Fibroblast of lung (primary cell): ENCODE measurements at regions not wholly inside any gene's neighbourhood (a gene's known extent, or its start where the extent isn't known, plus 50 kb on each side); places are given as distances from the start of the nearest gene placed in this dataset.

Experiments used
- DNase-seq, 2 donors: peaks; one replicate each; pipeline versions ENCODE4 v3.0.0 to v3.0.0-alpha.2; 2010; ENCODE audit warnings: low read depth in 2 of 2
- H2AFZ ChIP-seq: 2 replicates; pipeline ENCODE4 v1.5.1; 2012; ENCODE audit warnings: low read length, control low read depth, inconsistent platforms
- H3K27ac ChIP-seq: 2 replicates; pipeline ENCODE4 v1.5.1; 2011; ENCODE audit warnings: low read length, control low read depth; ENCODE audit not compliant: insufficient read depth
- H3K27me3 ChIP-seq: 2 replicates; pipeline ENCODE4 v1.5.1; 2011; ENCODE audit warnings: mild to moderate bottlenecking, low read length; ENCODE audit not compliant: control insufficient read depth, insufficient read depth
- H3K36me3 ChIP-seq: 2 replicates; pipeline ENCODE4 v1.5.1; 2011; ENCODE audit warnings: low read length; ENCODE audit not compliant: control insufficient read depth, insufficient read depth
- H3K4me1 ChIP-seq: 2 replicates; pipeline ENCODE4 v1.5.1; 2011; ENCODE audit warnings: low read length; ENCODE audit not compliant: control insufficient read depth, insufficient read depth; ENCODE audit errors: extremely low read depth
- H3K4me2 ChIP-seq: 2 replicates; pipeline ENCODE4 v1.5.1; 2011; ENCODE audit warnings: low read length, control low read depth; ENCODE audit not compliant: insufficient read depth; ENCODE audit errors: extremely low read depth
- H3K4me3 ChIP-seq, 4 experiments: fragments of 200-600 bp in 1 of 4; sonication (generic) in 1 of 4; replicated peaks in 1 of 4; 2 replicates each; pipeline ENCODE4 v1.5.1; 2011 to 2016; ENCODE audit warnings: low read length in 4 of 4, low read depth in 3 of 4, mild to moderate bottlenecking in 3 of 4, control low read depth in 2 of 4, inconsistent platforms in 1 of 4, mixed read lengths in 1 of 4; ENCODE audit not compliant: insufficient read depth in 1 of 4; ENCODE audit errors: control extremely low read depth in 1 of 4
- H3K79me2 ChIP-seq: 2 replicates; pipeline ENCODE4 v1.5.1; 2012; ENCODE audit warnings: mild to moderate bottlenecking, low read length, inconsistent platforms; ENCODE audit not compliant: control insufficient read depth, insufficient read depth
- H3K9ac ChIP-seq: 2 replicates; pipeline ENCODE4 v1.5.1; 2011; ENCODE audit warnings: mild to moderate bottlenecking, low read length, control low read depth; ENCODE audit not compliant: insufficient read depth
- H3K9me3 ChIP-seq: 2 replicates; pipeline ENCODE4 v1.5.1; 2012; ENCODE audit warnings: low read depth, low read length; ENCODE audit not compliant: control insufficient read depth, insufficient read depth
- H4K20me1 ChIP-seq: 2 replicates; pipeline ENCODE4 v1.5.1; 2011; ENCODE audit warnings: low read length; ENCODE audit not compliant: control insufficient read depth, insufficient read depth; ENCODE audit errors: extremely low read depth
- EZH2 ChIP-seq: IDR thresholded peaks from 2 replicates; pipeline ENCODE4 v1.5.1; 2012; ENCODE audit warnings: low read length, control low read depth, mild to moderate bottlenecking; ENCODE audit errors: missing control alignments
- TF ChIP-seq, protein P1 (sequence below), 2 donors: IDR thresholded peaks in 1 of 2; conservative IDR thresholded peaks in 1 of 2; 1 replicate in 1 of 2; 2 replicates in 1 of 2; pipeline ENCODE4 v1.5.1; 2011 to 2012; ENCODE audit warnings: low read length in 2 of 2, control low read depth in 1 of 2, inconsistent platforms in 1 of 2, low read depth in 1 of 2, mild to moderate bottlenecking in 1 of 2

DNA sequence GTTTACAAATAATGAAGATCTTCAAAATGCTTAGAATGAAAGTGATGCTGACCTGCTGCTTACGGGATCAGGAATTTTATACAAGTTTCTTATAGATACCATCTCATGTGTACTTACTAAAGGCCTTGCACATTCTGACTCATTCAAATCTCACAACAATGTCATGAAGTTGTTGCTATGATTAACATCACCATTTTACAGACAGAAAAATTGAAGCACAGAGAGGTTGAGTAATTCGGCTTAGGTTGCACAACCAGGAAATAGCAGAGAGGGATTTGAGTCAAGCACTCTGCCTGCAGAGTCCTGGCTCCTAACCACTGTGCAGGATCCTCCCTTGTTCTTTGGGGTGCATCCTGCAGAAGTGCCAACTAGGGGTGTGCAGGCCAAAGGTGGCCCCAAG is 471.9 kb downstream of the MIAT start:
- no peak overlapping the region for H3K27ac ChIP-seq
- H3K36me3 ChIP-seq = no peaks in the 10 kb centered on the region
- no peaks in the 10 kb centered on the region for H3K79me2 ChIP-seq
- H3K4me2 ChIP-seq = no peak overlapping the region
- TF ChIP-seq EZH2 = no peak
- TF ChIP-seq, protein P1, sequence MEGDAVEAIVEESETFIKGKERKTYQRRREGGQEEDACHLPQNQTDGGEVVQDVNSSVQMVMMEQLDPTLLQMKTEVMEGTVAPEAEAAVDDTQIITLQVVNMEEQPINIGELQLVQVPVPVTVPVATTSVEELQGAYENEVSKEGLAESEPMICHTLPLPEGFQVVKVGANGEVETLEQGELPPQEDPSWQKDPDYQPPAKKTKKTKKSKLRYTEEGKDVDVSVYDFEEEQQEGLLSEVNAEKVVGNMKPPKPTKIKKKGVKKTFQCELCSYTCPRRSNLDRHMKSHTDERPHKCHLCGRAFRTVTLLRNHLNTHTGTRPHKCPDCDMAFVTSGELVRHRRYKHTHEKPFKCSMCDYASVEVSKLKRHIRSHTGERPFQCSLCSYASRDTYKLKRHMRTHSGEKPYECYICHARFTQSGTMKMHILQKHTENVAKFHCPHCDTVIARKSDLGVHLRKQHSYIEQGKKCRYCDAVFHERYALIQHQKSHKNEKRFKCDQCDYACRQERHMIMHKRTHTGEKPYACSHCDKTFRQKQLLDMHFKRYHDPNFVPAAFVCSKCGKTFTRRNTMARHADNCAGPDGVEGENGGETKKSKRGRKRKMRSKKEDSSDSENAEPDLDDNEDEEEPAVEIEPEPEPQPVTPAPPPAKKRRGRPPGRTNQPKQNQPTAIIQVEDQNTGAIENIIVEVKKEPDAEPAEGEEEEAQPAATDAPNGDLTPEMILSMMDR (conservative IDR thresholded peaks at IDR 0.05 in 1 of 2, IDR thresholded peaks at IDR 0.05 in 1 of 2; ENCODE audit: low read depth in 1 of 2, low read length in 2 of 2) = no peak
- H3K4me1 ChIP-seq = peaks cover 6% of the 10 kb centered on the region
- no peaks in the 10 kb centered on the region for H3K9me3 ChIP-seq
- no peak overlapping the region for H2AFZ ChIP-seq
- no peak overlapping the region for H3K4me3 ChIP-seq
- H3K27me3 ChIP-seq = no peaks in the 10 kb centered on the region
- no peaks in the 10 kb centered on the region for H4K20me1 ChIP-seq
- DNase-seq = peak; percentile 51 to 89
- H3K9ac ChIP-seq = no peak overlapping the region

DNA sequence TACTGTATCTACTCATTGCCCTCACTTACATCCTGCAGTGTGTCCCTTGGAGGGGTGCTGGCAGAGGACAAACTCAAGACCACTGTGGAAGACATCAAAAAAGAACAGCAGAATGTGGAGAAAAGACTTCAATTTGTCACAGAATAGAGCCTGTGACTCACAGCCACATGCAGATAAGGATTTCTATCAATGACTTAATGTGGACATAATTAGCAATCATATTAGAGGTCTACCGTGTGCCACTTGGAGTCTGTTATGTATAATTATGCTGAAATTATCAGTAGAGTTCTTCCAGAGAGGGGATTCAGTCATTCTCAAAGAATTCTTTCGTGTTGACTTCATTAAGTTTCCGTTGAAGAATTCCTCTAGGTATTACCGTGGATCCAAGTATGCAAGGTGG is 473.5 kb downstream of the MIAT start:
- Histone ChIP-seq H3K4me3 (no peak overlapping the region), H3K9ac (no peak overlapping the region), H3K9me3 (no peaks in the 10 kb centered on the region), H3K79me2 (no peaks in the 10 kb centered on the region), H3K27me3 (no peaks in the 10 kb centered on the region), H2AFZ (no peak overlapping the region), H3K4me1 (peaks cover 17% of the 10 kb centered on the region), H4K20me1 (no peaks in the 10 kb centered on the region), H3K36me3 (no peaks in the 10 kb centered on the region), H3K4me2 (no peak overlapping the region), H3K27ac (no peak overlapping the region)
- DNase-seq = peak in 1 of 2 donors; percentile 85
- no peak for TF ChIP-seq EZH2
- TF ChIP-seq, protein P1 (conservative IDR thresholded peaks at IDR 0.05 in 1 of 2, IDR thresholded peaks at IDR 0.05 in 1 of 2; ENCODE audit: low read depth in 1 of 2, low read length in 2 of 2) = no peak

DNA sequence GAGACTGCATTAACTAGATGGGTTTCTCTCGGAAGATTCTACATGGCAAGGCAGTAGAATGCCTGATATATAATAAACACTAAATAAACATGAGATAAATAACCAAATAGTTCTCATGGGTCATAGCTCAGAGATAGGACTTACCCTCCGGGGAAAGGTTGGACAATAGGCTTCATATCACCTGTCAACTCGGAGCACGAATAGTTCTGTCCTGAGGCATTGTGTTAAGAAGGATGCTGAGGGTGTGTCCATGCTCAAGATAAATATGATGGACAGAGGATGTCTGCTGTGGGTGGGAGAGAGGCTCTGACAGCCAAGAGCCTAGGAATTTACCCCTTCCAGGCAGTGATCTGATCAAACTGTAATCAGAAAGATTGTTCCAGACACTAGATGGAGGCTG is 474.0 kb downstream of the MIAT start:
- H3K27me3 ChIP-seq = no peaks in the 10 kb centered on the region
- DNase-seq = no peak

More for the DNA sequence above, 474.0 kb downstream of the MIAT start:
- no peaks in the 10 kb centered on the region for H3K36me3 ChIP-seq
- no peaks in the 10 kb centered on the region for H4K20me1 ChIP-seq
- TF ChIP-seq EZH2 = no peak
- TF ChIP-seq, protein P1 (conservative IDR thresholded peaks at IDR 0.05 in 1 of 2, IDR thresholded peaks at IDR 0.05 in 1 of 2; ENCODE audit: low read depth in 1 of 2, low read length in 2 of 2) = no peak
- H3K4me2 ChIP-seq = no peak overlapping the region
- peaks cover 17% of the 10 kb centered on the region for H3K4me1 ChIP-seq
- H3K9ac ChIP-seq = no peak overlapping the region
- H3K27ac ChIP-seq = no peak overlapping the region
- no peak overlapping the region for H2AFZ ChIP-seq
- no peak overlapping the region for H3K4me3 ChIP-seq
- H3K9me3 ChIP-seq = no peaks in the 10 kb centered on the region
- no peaks in the 10 kb centered on the region for H3K79me2 ChIP-seq
